ENCODE measurements at regions not wholly inside any gene's neighbourhood (a gene's known extent, or its start where the extent isn't known, plus 50 kb on each side); places are given as distances from the start of the nearest gene placed in this dataset.

DNA sequence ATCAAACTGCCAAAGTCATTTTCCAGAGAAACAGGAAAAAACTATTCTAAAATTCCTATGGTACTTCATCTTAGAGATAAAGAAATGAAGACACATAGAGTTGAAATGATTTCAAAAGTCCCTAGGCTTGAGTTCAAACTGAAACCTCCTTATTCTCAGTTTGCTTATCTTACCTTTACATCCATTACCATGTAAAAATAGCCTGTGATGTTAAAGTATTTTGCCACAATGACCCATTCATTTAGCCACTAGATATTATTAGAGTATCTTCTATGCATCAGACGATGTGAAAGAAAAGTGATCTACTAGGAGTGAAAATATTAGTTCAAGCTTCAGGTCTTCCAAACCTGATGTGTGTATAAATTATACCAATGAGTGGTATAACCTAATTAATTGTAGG, 55.1 kb upstream of the TTC14 start:
- no peak for DNase-seq (ENCODE audit: low spot score in 2 of 2)

GRCh38 chr3:180548050-180548449, 53.9 kb upstream of the TTC14 start:
- TF ChIP-seq CTCF (IDR thresholded peaks at IDR 0.05) (no peak), POLR2A (IDR thresholded peaks at IDR 0.05) (no peak), POLR2AphosphoS5 (IDR thresholded peaks at IDR 0.05) (no peak)
- no peak for DNase-seq (ENCODE audit: low spot score in 2 of 2)
- no peaks in the 10 kb centered on the region for H3K27me3 ChIP-seq
- no peaks in the 10 kb centered on the region for H3K36me3 ChIP-seq
- H3K4me1 ChIP-seq = no peaks in the 10 kb centered on the region
- intact Hi-C loops (cut with DNase I; ENCODE audit: low total_unique reads) = no loop called here
- H3K27ac ChIP-seq = no peak overlapping the region
- H3K9me3 ChIP-seq = no peaks in the 10 kb centered on the region
- H3K4me3 ChIP-seq = no peak overlapping the region

More for the DNA sequence above, 55.1 kb upstream of the TTC14 start:
- Histone ChIP-seq H3K9me3 (no peaks in the 10 kb centered on the region), H3K27ac (no peak overlapping the region), H3K4me3 (no peak overlapping the region), H3K36me3 (no peaks in the 10 kb centered on the region), H3K4me1 (no peaks in the 10 kb centered on the region), H3K27me3 (no peaks in the 10 kb centered on the region)
- TF ChIP-seq CTCF (IDR thresholded peaks at IDR 0.05) (no peak), POLR2A (IDR thresholded peaks at IDR 0.05) (no peak), POLR2AphosphoS5 (IDR thresholded peaks at IDR 0.05) (no peak)
- intact Hi-C loops (cut with DNase I; ENCODE audit: low total_unique reads) = no loop called here
